A549 (cell line): ENCODE measurements at regions not wholly inside any gene's neighbourhood (a gene's known extent, or its start where the extent isn't known, plus 50 kb on each side); places are given as distances from the start of the nearest gene placed in this dataset.
"Not testable (repeated sequence)": the region's sequence is repeated elsewhere in the genome, so short reads cannot be mapped to it uniquely, and the experiment has no call there.

Source experiments
- MAFK ChIP-seq: fragments of 450-650 bp; IDR thresholded peaks from 2 replicates; pipeline ENCODE4 v1.6.1; 2014; ENCODE audit not compliant: partially characterized antibody
- SMC3 ChIP-seq: fragments of >200 bp; sonication (Bioruptor Twin); formaldehyde crosslinking; IDR thresholded peaks from 3 replicates; pipeline ENCODE4 v1.6.1; 2018; ENCODE audit warnings: inconsistent platforms
- TF ChIP-seq, protein P1 (sequence below): fragments of >200 bp; sonication (Bioruptor Twin); formaldehyde crosslinking; IDR thresholded peaks from 3 replicates; pipeline ENCODE4 v1.5.1; 2016

DNA sequence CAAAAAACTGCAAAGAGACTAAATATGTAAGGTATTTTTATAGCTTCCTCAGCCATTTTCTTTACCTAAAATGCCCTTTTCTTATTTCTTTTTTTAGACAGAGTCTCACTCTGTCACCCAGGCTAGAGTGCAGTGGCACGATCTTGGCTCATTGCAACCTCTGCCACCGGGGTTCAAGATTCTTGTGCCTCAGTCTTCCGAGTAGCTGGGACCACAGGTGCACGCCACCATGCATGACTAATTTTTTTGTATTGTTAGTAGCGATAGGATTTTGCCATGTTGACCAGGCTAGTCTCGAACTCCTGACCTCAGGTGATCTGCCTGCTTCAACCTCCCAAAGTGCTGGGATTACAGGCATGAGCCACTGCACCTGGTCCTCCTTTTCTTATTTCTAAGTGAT, 99.4 kb upstream of the CHD1 start:
- TF ChIP-seq, protein P1, sequence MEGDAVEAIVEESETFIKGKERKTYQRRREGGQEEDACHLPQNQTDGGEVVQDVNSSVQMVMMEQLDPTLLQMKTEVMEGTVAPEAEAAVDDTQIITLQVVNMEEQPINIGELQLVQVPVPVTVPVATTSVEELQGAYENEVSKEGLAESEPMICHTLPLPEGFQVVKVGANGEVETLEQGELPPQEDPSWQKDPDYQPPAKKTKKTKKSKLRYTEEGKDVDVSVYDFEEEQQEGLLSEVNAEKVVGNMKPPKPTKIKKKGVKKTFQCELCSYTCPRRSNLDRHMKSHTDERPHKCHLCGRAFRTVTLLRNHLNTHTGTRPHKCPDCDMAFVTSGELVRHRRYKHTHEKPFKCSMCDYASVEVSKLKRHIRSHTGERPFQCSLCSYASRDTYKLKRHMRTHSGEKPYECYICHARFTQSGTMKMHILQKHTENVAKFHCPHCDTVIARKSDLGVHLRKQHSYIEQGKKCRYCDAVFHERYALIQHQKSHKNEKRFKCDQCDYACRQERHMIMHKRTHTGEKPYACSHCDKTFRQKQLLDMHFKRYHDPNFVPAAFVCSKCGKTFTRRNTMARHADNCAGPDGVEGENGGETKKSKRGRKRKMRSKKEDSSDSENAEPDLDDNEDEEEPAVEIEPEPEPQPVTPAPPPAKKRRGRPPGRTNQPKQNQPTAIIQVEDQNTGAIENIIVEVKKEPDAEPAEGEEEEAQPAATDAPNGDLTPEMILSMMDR: not testable (repeated sequence)
- not testable (repeated sequence) for TF ChIP-seq SMC3, MAFK
